ENCODE measurements at regions not wholly inside any gene's neighbourhood (a gene's known extent, or its start where the extent isn't known, plus 50 kb on each side); places are given as distances from the start of the nearest gene placed in this dataset.

DNA sequence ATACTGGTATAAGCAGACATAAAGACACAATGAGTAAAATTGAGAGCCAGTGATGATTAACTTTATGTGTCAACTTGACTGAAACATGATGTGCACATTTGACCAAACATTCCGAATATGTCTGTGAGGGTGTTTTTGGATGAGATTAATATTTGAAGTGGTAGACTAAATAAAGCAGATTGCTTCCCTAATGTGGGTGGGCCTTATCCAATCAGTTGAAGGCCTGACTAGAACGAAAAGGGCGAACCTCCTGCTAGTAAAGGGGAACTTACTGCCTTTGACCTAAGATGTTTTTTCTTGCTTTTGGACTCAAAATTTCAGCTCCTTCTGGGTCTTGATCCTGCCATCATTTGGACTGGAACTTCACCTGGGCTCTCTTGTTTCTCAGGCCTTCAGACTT lies 1387.7 kb upstream of the CDH6 start (continued):
- TF ChIP-seq HDAC2 (IDR thresholded peaks at IDR 0.05; ENCODE audit: borderline replicate concordance in 1 of 2, low read depth in 2 of 2, low read length in 2 of 2) (no peak), CBX8 (IDR thresholded peaks at IDR 0.05; ENCODE audit: borderline replicate concordance, low read depth, low read length) (no peak), FOSL1 (IDR thresholded peaks at IDR 0.05; ENCODE audit: insufficient read depth, low read depth, low read length) (no peak), CBX5 (IDR thresholded peaks at IDR 0.05; ENCODE audit: low read depth, low read length) (no peak), KDM5A (IDR thresholded peaks at IDR 0.05; ENCODE audit: low read length) (no peak), ZNF274 (IDR thresholded peaks at IDR 0.05; ENCODE audit: borderline replicate concordance, extremely low read depth, low read length) (no peak), ASH2L (IDR thresholded peaks at IDR 0.05; ENCODE audit: low read length) (no peak), CHD1 (IDR thresholded peaks at IDR 0.05; ENCODE audit: low read depth, low read length) (no peak)

Measured in H1 (cell line).